Dermis microvascular lymphatic vessel endothelial cell (primary cell): ENCODE measurements at regions not wholly inside any gene's neighbourhood (a gene's known extent, or its start where the extent isn't known, plus 50 kb on each side); places are given as distances from the start of the nearest gene placed in this dataset.
"Not testable (repeated sequence)": the region's sequence is repeated elsewhere in the genome, so short reads cannot be mapped to it uniquely, and the experiment has no call there.

ENCODE experiments used
- DNase-seq, 2 donors: peaks; one replicate each; pipeline versions ENCODE4 v3.0.0 to v3.0.0-alpha.2; 2010; ENCODE audit warnings: low read depth in 2 of 2

- no peak for DNase-seq
Measured at GRCh38 chr13:50129706-50130122, 114.5 kb downstream of the KCNRG start.

- DNase-seq, result peak; percentile 39 to 71
Measured at GRCh38 chr13:50130123-50130946, 115.1 kb downstream of the KCNRG start.

DNA sequence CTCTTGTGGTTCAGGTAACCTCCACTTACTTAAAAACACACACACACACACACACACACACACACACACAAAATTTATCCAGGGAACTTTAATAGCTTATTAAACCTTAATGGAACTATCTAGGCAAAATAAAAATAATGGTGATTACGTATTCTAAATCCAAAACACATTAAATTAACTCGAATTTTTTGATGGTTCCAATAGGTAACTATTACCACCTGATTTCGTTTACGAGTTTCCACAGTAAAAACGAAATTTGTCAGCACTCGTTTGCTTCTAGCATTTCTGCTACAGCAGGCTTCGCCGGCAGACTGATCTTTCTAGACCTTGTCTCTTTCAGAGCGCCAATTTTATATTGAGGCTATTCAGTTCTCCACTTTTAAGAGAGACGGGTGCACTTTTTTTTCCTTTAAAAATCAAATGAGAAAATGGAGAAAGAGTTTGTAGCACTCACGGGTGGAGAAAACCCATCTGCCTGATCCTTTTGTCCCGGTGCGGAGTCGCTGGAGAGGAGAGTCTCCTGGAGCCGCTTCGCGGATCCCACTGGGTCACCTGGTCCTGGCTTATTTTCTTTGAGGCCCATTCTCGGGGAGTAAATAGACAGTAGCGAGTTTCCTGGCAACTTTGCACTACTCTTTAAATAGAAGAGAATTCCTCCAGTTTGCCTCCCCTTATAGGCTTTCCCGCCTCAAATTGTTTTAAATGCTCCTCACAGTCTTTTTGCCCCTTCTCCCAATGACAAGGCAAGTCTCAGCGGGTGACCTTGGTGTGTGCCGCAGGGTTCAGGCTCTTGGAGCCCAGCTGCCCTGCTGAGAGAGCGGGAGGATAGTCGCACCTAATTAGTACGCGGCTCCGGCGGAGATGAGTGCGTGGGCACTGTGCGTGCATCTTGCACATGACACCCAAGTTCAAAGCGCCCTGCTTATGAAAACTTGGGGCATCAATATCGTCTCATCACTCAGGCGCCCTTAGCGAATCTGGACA, 117.0 kb downstream of the KCNRG start:
- no peak for DNase-seq

- no peak for DNase-seq
Measured at GRCh38 chr13:50132904-50133357, 117.7 kb downstream of the KCNRG start.

- DNase-seq, result no peak
Measured at GRCh38 chr13:50133358-50133953, 118.2 kb downstream of the KCNRG start.

DNA sequence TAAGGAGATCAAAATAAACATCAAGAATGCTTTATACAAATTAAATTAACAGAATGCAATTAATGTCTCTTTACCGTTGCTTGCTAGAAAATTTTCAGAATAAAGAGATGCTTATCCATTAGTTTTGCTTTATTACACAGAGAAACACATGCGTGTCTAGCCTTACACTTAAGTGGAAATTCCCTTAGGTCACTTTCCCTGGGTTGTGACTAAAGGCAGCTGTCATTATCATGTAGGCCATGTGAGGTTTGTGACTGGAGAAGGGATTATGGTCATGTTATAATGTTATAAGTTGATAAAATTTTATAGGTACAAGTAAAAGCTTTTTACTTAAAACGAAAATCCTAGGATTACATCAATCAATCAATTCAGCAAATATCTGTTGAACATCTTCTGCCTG, 121.0 kb downstream of the KCNRG start:
- no peak for DNase-seq

DNA sequence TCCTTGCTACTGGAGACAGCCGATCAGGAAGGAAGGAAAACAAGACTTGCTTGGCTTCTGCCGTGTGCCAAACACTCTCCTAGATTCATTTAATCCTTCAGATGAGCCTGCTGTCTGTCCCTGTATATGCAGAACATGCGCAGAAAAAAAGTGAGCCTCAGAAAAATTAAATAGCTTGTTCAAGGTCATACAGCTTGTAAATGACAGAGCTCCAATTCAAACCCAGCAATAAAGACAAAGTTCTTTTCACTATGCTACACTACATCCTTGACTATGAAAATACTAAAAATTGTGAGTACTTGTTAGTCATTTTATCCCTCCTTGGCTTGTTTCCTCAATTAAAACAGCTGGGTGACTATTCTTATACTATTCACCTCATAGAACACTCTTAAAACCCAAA, 121.4 kb downstream of the KCNRG start:
- no peak for DNase-seq

GRCh38 chr13:50139435-50139934, 124.2 kb downstream of the KCNRG start:
- DNase-seq, result not testable (repeated sequence)

GRCh38 chr13:50140153-50140552, 124.9 kb downstream of the KCNRG start:
- no peak for DNase-seq

DNA sequence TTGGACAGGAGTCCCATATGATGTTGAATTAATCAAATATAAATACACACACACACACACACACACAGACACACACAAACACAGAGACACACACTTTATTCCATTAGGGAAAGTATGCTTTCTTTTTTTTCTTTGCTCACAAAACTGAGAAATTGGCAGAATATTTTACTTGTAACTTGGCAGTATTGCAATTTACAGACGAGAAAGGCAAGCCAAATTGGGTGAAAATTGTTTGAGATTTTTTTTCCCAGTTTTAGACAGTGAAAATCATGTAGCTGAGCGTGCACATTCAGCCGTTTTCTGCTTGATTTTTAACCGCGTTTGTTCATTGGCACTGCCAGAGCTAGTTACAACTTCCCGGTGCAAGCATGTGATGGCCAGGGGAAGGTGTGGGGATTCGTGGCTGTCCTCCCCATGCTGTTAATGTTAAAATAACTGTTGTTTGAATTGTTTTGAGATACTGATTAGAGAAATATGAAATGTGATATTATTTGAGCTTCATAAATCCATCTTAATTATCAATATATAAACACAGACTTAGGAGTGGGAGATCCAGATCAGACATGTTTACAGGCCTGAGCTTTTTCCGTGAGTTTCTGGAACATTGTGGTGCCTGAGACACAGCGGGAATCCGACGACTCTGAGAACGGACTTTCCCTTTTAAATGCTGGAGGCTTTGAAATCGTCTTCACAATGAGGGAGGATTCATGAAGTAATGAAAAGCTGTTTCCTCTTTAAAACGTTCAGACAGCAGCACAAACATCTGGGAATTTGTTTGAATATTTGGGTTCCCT, 125.5 kb downstream of the KCNRG start:
- DNase-seq, result no peak

DNA sequence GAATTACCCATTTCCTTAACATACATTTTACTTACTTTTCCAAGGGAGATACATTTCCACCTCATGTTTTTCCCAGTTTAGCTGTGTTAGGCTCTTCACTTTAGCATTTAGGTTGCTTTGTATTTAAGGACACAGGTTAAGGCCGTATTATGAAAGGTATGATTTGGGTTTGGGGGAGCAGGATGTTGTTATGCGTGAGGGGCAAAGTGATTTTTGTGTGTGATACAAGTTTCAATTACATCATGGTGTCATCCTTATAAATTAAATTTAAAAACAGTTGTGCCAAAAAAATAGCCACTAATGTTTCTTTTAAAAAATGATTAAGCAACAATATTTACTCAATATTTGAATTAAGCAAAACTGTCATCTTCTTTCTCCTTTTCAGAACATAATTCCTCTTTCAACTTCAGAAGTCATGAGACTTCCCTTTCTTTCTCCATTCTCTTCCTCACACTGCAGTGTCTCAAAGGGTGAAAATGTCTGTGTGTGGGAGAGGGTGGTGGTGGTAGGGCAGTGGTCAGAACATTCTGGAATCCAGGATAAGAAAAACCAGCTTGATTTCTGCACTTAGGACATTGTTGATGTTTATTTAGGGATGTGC, 126.2 kb downstream of the KCNRG start:
- DNase-seq, result no peak

DNA sequence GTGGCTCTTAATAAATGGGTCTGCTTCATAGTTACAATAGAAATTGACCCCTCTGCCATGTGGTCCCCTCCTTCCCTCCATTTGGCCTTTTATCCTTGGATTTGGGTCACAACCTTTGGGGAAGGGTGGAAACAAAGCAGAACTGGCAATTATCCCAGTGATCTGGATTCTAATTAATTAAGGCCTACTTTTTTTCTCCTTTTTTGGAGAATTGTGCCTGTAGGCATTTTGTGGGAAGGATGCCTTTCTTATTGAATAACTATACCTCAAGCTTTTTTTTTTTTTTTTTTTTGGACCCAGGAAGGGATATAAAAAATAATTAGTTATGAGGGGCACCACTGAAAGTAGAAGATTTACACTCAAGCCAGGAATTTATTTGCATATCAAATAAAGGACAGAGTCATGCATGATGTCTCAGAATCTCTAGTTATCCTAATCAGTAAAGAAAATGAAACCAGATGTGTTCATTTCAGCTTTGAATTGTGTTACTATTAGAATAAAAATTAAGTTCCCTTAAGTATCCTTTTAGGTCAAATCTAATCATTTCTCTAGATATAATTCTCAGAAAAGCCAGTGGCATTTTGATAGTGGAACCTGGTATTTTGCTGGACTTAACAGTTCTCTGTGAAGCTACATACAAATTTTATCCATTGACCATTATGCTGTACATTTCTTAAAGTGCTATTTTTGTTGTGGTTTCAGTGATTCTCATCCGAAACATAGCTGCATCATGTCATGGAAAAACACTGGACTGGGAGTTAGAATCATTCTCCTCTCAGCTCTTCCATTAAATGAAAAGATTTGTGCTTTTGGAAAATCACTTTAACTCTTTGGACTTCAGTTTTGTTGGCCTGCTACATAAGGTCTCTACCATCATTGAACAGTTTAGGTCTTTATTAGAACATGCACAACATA, 129.3 kb downstream of the KCNRG start:
- no peak for DNase-seq

DNA sequence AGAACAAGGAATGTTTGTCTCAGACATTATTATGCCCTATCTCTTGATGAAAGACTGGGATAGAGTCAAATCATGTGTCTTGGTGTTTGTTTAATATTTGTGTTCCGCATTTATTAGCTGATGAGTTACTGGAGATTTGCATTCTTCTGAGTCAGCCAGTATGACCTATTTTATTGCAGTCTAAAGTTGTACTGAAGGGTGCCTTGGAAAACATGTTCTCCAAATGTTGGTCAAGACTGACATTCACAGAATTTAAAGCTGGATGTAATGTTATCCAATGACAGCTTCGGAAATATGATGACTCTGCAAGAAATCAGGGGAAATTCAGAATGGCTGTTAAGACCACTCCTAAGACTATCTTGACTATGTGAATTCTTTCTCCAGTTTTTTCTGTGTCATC, 134.0 kb downstream of the KCNRG start:
- no peak for DNase-seq

DNA sequence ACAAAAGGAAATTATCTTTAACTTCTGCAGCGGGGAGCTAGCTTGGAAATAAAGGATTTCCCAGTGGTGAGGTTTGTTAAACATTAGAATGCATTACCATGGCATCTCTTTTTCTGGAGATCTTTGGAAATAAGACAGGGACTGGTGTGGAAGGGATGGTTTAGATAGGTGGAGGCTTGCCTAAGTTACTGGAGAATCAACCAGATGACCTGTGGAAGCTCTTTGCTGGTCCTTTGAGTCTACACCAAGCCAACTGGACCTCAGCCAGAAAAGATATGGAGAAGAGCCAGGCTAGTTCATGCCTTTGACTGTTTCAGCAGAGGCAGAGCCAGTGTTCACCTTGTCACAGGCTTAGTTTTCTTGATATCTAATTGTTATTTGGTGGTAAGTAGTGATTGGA, 134.7 kb downstream of the KCNRG start:
- peak in 1 of 2 donors; percentile 24 for DNase-seq

- no peak for DNase-seq
Measured at GRCh38 chr13:50152224-50152623, 137.0 kb downstream of the KCNRG start.

DNA sequence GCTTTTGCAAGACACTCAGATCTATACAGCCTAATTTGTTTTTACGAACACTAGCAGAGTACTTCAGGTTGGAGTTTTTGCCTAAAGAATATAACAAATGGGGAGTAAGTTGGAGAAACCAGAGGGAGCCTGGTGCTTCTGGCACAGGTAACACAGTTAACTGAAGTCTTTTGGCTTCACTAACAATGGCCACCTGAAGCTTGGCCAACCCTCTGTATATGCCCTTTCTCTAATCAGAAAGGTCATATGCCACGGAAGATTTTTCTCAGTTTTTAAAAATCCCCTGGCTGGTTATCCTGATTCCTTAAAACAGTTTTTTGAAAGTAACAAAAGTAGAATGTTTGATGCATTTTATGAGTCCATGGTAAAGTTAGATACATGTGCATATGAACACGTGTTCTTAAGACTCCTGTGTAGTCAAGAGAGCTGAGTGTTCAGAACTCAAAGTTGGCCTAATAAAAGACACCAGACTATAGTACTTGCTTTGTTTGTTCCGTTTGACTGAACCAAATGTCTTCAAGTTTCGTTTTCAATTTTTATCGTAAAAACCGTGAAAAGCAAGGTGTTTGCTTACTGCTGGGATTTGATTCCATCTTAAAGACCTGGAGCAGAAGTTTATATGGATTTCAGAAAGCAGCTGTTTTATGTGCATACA, 137.5 kb downstream of the KCNRG start:
- DNase-seq, result no peak

DNA sequence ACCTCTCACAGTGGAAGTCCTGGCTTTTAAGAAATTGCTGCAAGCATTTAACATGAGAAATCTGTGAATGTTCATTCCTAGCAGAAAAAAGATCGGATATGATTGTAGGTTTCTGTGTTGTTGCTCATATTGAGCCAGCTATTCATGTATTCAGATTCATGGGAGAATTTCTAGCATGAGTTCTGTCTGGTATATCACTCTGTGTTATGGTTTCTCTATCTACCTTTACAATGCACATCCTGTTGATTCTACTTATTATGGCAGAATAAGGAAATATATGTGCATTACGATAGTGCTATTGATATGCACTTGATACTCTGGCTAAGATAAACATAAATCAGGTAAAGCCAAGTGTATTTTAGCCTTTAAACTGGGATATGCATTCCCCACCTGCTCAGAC, 138.2 kb downstream of the KCNRG start:
- DNase-seq, result no peak

GRCh38 chr13:50153876-50154275, 138.6 kb downstream of the KCNRG start:
- no peak for DNase-seq

DNA sequence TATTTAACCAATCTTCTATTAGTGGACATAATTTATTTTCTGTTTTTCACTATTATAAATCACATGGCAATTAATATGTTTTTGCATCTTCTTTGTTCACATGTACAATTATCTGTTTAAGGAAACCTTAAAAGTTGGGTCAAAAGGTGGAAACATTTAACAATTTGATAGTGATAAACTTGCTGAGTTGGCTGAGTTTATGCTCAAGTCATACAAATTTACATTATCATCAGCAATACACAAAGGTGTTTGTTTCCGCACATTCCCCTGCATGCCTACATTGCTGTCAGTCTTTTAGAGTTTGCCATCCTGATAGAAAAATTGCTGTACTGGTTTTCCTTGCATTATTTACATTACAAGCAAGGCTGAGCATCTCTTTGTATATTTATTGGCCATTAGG, 139.5 kb downstream of the KCNRG start:
- DNase-seq, result no peak
